ENCODE measurements at regions not wholly inside any gene's neighbourhood (a gene's known extent, or its start where the extent isn't known, plus 50 kb on each side); places are given as distances from the start of the nearest gene placed in this dataset.

DNA sequence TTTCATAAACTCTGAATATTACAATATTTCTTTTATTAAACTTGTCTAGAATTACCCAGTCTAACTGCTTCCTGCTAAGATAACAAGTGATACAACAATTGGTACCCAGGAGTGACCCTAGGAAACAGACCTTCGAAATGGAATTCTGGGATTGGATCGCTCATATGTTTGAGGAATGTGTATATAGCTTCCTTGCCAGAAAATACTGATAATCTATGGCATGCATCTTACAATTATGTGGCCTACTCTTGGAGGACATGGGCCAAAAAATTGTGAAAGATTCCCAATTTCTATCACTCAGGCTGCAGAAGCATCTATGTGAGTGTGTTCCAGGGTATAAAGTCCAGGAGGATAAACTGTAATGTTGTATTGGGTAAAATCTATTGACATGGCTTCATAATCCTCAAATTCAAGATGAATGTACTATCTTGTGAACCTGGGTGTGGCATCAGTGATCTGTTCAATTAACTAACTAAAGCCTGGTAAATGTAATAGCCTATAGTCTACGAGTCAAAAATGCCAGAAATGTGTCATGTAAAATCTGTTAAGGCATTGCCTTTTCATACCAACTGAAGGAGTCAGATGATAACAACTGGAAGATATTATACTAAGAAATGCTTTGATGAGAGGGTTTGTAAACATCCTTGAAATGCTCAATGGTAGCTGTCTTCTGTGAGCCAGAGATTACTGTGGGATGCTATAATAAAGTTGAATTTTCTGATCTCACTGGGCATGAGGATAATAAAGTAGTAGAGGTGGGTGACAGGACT, 1499.3 kb downstream of the PCDH7 start:
- H3F3A ChIP-seq (ENCODE audit: insufficient read depth, low read length) = no peaks in the 10 kb centered on the region
- no peaks in the 10 kb centered on the region for H3K36me3 ChIP-seq (ENCODE audit: insufficient read depth, low read length)
- no peak overlapping the region for H3K4me2 ChIP-seq (ENCODE audit: low read length)
- H3K27me3 ChIP-seq (ENCODE audit: insufficient read depth, low read length) = no peaks in the 10 kb centered on the region
- TF ChIP-seq EZH2 (IDR thresholded peaks at IDR 0.05; ENCODE audit: borderline replicate concordance, low read length) = no peak
- TF ChIP-seq CTCF (IDR thresholded peaks at IDR 0.05; ENCODE audit: low read length) = no peak
- no peak overlapping the region for H3K4me3 ChIP-seq (ENCODE audit: low read depth, low read length, poor library complexity, severe bottlenecking)
- no peak overlapping the region for H3K9ac ChIP-seq (ENCODE audit: low read length)
- H4K20me1 ChIP-seq (ENCODE audit: insufficient read depth, low read length) = no peaks in the 10 kb centered on the region
- peaks cover 11% of the 10 kb centered on the region for H3K4me1 ChIP-seq (ENCODE audit: insufficient read depth, low read length, severe bottlenecking)
- no peak overlapping the region for H3K27ac ChIP-seq (ENCODE audit: low read depth, low read length, poor library complexity, severe bottlenecking)
- H2AFZ ChIP-seq (ENCODE audit: low read length) = no peak overlapping the region
- no peaks in the 10 kb centered on the region for H3K9me3 ChIP-seq (ENCODE audit: low read length)
- H3K79me2 ChIP-seq (ENCODE audit: insufficient read depth, low read length) = no peaks in the 10 kb centered on the region
- no peaks in the 10 kb centered on the region for H3K9me2 ChIP-seq (ENCODE audit: low read depth, low read length)

DNA sequence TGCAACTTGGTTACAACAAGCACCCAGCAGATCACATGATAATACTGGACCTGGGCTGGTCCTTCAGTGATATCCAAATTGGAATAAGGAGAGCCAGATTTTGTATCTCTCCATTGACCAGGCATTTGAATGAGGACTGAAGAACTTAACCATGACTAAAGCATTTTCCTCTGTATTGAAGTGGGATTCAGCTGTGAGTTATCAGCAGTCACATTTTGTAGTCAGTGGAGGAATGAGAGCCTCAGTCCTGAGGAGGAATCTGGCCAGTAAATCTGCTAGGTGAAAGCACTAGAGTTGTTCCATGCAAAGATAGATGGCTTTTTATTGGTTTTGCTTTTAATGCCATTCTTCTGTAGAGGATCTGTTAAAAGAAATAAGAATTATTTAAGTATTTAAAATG, 1506.0 kb downstream of the PCDH7 start:
- Histone ChIP-seq H3K9ac (ENCODE audit: low read length) (no peak overlapping the region), H3F3A (ENCODE audit: insufficient read depth, low read length) (no peaks in the 10 kb centered on the region), H3K9me3 (ENCODE audit: low read length) (no peaks in the 10 kb centered on the region), H2AFZ (ENCODE audit: low read length) (no peak overlapping the region), H3K79me2 (ENCODE audit: insufficient read depth, low read length) (no peaks in the 10 kb centered on the region), H3K9me2 (ENCODE audit: low read depth, low read length) (no peaks in the 10 kb centered on the region), H3K27me3 (ENCODE audit: insufficient read depth, low read length) (no peaks in the 10 kb centered on the region), H3K4me2 (ENCODE audit: low read length) (no peak overlapping the region), H4K20me1 (ENCODE audit: insufficient read depth, low read length) (no peaks in the 10 kb centered on the region), H3K4me1 (ENCODE audit: insufficient read depth, low read length, severe bottlenecking) (no peaks in the 10 kb centered on the region), H3K36me3 (ENCODE audit: insufficient read depth, low read length) (no peaks in the 10 kb centered on the region), H3K4me3 (ENCODE audit: low read depth, low read length, poor library complexity, severe bottlenecking) (no peak overlapping the region), H3K27ac (ENCODE audit: low read depth, low read length, poor library complexity, severe bottlenecking) (no peak overlapping the region)
- TF ChIP-seq EZH2 (IDR thresholded peaks at IDR 0.05; ENCODE audit: borderline replicate concordance, low read length) (no peak), CTCF (IDR thresholded peaks at IDR 0.05; ENCODE audit: low read length) (no peak)

- H3K79me2 ChIP-seq (ENCODE audit: insufficient read depth, low read length) = no peaks in the 10 kb centered on the region
- H3K4me1 ChIP-seq (ENCODE audit: insufficient read depth, low read length, severe bottlenecking) = no peaks in the 10 kb centered on the region
- H3K27ac ChIP-seq (ENCODE audit: low read depth, low read length, poor library complexity, severe bottlenecking) = no peak overlapping the region
- H3K9me2 ChIP-seq (ENCODE audit: low read depth, low read length) = no peaks in the 10 kb centered on the region
- H3K36me3 ChIP-seq (ENCODE audit: insufficient read depth, low read length) = no peaks in the 10 kb centered on the region
- H3K27me3 ChIP-seq (ENCODE audit: insufficient read depth, low read length) = no peaks in the 10 kb centered on the region
- no peaks in the 10 kb centered on the region for H3K9me3 ChIP-seq (ENCODE audit: low read length)
- no peak overlapping the region for H2AFZ ChIP-seq (ENCODE audit: low read length)
- TF ChIP-seq EZH2 (IDR thresholded peaks at IDR 0.05; ENCODE audit: borderline replicate concordance, low read length) = no peak
- TF ChIP-seq CTCF (IDR thresholded peaks at IDR 0.05; ENCODE audit: low read length) = no peak
- no peak overlapping the region for H3K4me3 ChIP-seq (ENCODE audit: low read depth, low read length, poor library complexity, severe bottlenecking)
- H3K9ac ChIP-seq (ENCODE audit: low read length) = no peak overlapping the region
- no peak overlapping the region for H3K4me2 ChIP-seq (ENCODE audit: low read length)
- no peaks in the 10 kb centered on the region for H3F3A ChIP-seq (ENCODE audit: insufficient read depth, low read length)
- no peaks in the 10 kb centered on the region for H4K20me1 ChIP-seq (ENCODE audit: insufficient read depth, low read length)
Measured at GRCh38 chr4:32226733-32227132, 1506.6 kb downstream of the PCDH7 start.

All from OCI-LY1 (cell line).